Karpas-422 (cell line): ENCODE measurements at regions not wholly inside any gene's neighbourhood (a gene's known extent, or its start where the extent isn't known, plus 50 kb on each side); places are given as distances from the start of the nearest gene placed in this dataset.

Source experiments
- DNase-seq: peaks from one replicate; pipeline ENCODE4 v3.0.0-alpha.2; 2015
- H2AFZ ChIP-seq: fragments of 200-600 bp; sonication (generic); 2 replicates; pipeline ENCODE4 v1.6.1; 2014; ENCODE audit warnings: antibody characterized with exemption, low read length, mixed read lengths
- H3K27ac ChIP-seq: fragments of 200-600 bp; sonication (generic); 2 replicates; pipeline ENCODE4 v1.5.1; 2014; ENCODE audit warnings: mild to moderate bottlenecking, low read length, moderate library complexity
- H3K27me3 ChIP-seq: fragments of 200-600 bp; sonication (generic); 2 replicates; pipeline ENCODE4 v1.6.1; 2014; ENCODE audit warnings: low read length, mixed read lengths
- H3K36me3 ChIP-seq: fragments of 200-600 bp; sonication (generic); 2 replicates; pipeline ENCODE4 v1.6.1; 2014; ENCODE audit warnings: low read length, mixed read lengths; ENCODE audit not compliant: insufficient read depth
- H3K4me1 ChIP-seq: fragments of 200-600 bp; sonication (generic); 2 replicates; pipeline ENCODE4 v1.6.1; 2014; ENCODE audit warnings: mild to moderate bottlenecking, low read length, mixed read lengths
- H3K4me2 ChIP-seq: fragments of 200-600 bp; sonication (generic); 2 replicates; pipeline ENCODE4 v1.6.1; 2014; ENCODE audit warnings: low read length, low read depth, mild to moderate bottlenecking; ENCODE audit not compliant: poor library complexity, severe bottlenecking
- H3K4me3 ChIP-seq: fragments of 200-600 bp; sonication (generic); 2 replicates; pipeline ENCODE4 v1.5.1; 2014; ENCODE audit warnings: mild to moderate bottlenecking, antibody characterized with exemption, low read length, mixed read lengths
- H3K79me2 ChIP-seq: fragments of 200-600 bp; sonication (generic); 2 replicates; pipeline ENCODE4 v1.6.1; 2014; ENCODE audit warnings: mild to moderate bottlenecking, low read length, mixed read lengths
- H3K9ac ChIP-seq: fragments of 200-600 bp; sonication (generic); 2 replicates; pipeline ENCODE4 v1.6.0; 2014; ENCODE audit warnings: low read length
- H3K9me2 ChIP-seq: fragments of 200-600 bp; sonication (generic), shearing (Covaris generic); replicated peaks from 2 replicates; pipeline ENCODE4 v1.6.0; 2014; ENCODE audit warnings: mild to moderate bottlenecking, low read length, moderate library complexity; ENCODE audit not compliant: insufficient read depth
- H3K9me3 ChIP-seq: fragments of 300-700, 200-600 bp; sonication (generic); 2 replicates; pipeline ENCODE4 v1.6.1; 2014; ENCODE audit warnings: low read length, mixed read lengths
- H4K20me1 ChIP-seq: fragments of 200-600 bp; sonication (generic); 2 replicates; pipeline ENCODE4 v1.6.1; 2014; ENCODE audit warnings: mild to moderate bottlenecking, antibody characterized with exemption, low read length, low read depth; ENCODE audit not compliant: insufficient read depth

- Histone ChIP-seq H3K79me2 (no peaks in the 10 kb centered on the region), H2AFZ (no peak overlapping the region), H3K4me1 (no peaks in the 10 kb centered on the region), H4K20me1 (no peaks in the 10 kb centered on the region), H3K9me3 (no peaks in the 10 kb centered on the region), H3K9ac (no peak overlapping the region), H3K4me2 (no peak overlapping the region), H3K36me3 (no peaks in the 10 kb centered on the region), H3K4me3 (no peak overlapping the region), H3K27me3 (no peaks in the 10 kb centered on the region), H3K27ac (no peak overlapping the region), H3K9me2 (no peaks in the 10 kb centered on the region)
- DNase-seq: no peak
Measured at GRCh38 chr5:74576941-74577456, 63.5 kb downstream of the ENC1 start.

- H3K4me2 ChIP-seq: no peak overlapping the region
- no peak overlapping the region for H3K4me3 ChIP-seq
Measured at GRCh38 chr5:74575741-74576538, 64.6 kb downstream of the ENC1 start.

GRCh38 chr5:74570250-74570649 is 70.3 kb downstream of the ENC1 start:
- Histone ChIP-seq H3K27me3 (no peaks in the 10 kb centered on the region), H3K9me3 (no peaks in the 10 kb centered on the region), H3K27ac (no peak overlapping the region), H3K4me1 (no peaks in the 10 kb centered on the region), H3K79me2 (no peaks in the 10 kb centered on the region), H3K36me3 (no peaks in the 10 kb centered on the region), H3K9ac (no peak overlapping the region), H3K9me2 (no peaks in the 10 kb centered on the region), H3K4me2 (no peak overlapping the region), H2AFZ (no peak overlapping the region), H4K20me1 (no peaks in the 10 kb centered on the region), H3K4me3 (no peak overlapping the region)
- no peak for DNase-seq

More at GRCh38 chr5:74575741-74576538, 64.6 kb downstream of the ENC1 start:
- Histone ChIP-seq H3K9me2 (no peaks in the 10 kb centered on the region), H3K9me3 (no peaks in the 10 kb centered on the region), H3K79me2 (no peaks in the 10 kb centered on the region), H3K27ac (no peak overlapping the region), H3K27me3 (no peaks in the 10 kb centered on the region), H2AFZ (no peak overlapping the region), H3K4me1 (no peaks in the 10 kb centered on the region), H4K20me1 (no peaks in the 10 kb centered on the region), H3K36me3 (no peaks in the 10 kb centered on the region), H3K9ac (no peak overlapping the region)
- DNase-seq: no peak

- H2AFZ ChIP-seq: no peak overlapping the region
- no peaks in the 10 kb centered on the region for H3K79me2 ChIP-seq
- H3K27ac ChIP-seq: no peak overlapping the region
- H4K20me1 ChIP-seq: no peaks in the 10 kb centered on the region
- no peak overlapping the region for H3K9ac ChIP-seq
- H3K4me3 ChIP-seq: no peak overlapping the region
- no peaks in the 10 kb centered on the region for H3K4me1 ChIP-seq
- no peaks in the 10 kb centered on the region for H3K9me2 ChIP-seq
- H3K4me2 ChIP-seq: no peak overlapping the region
- H3K27me3 ChIP-seq: no peaks in the 10 kb centered on the region
- no peaks in the 10 kb centered on the region for H3K36me3 ChIP-seq
- H3K9me3 ChIP-seq: no peaks in the 10 kb centered on the region
- DNase-seq: no peak
Measured at GRCh38 chr5:74567411-74567995, 73.0 kb downstream of the ENC1 start.

GRCh38 chr5:74562122-74562521 is 78.4 kb downstream of the ENC1 start:
- no peaks in the 10 kb centered on the region for H3K36me3 ChIP-seq
- no peaks in the 10 kb centered on the region for H3K27me3 ChIP-seq
- no peak for DNase-seq
- no peak overlapping the region for H2AFZ ChIP-seq
- H3K9ac ChIP-seq: no peak overlapping the region
- H3K4me3 ChIP-seq: no peak overlapping the region
- no peak overlapping the region for H3K4me2 ChIP-seq
- no peaks in the 10 kb centered on the region for H4K20me1 ChIP-seq
- no peaks in the 10 kb centered on the region for H3K9me2 ChIP-seq
- H3K4me1 ChIP-seq: no peaks in the 10 kb centered on the region
- no peaks in the 10 kb centered on the region for H3K79me2 ChIP-seq
- no peak overlapping the region for H3K27ac ChIP-seq
- no peaks in the 10 kb centered on the region for H3K9me3 ChIP-seq

- Histone ChIP-seq H3K4me2 (no peak overlapping the region), H3K9ac (no peak overlapping the region), H3K9me2 (no peaks in the 10 kb centered on the region), H3K79me2 (no peaks in the 10 kb centered on the region), H3K4me1 (no peaks in the 10 kb centered on the region), H4K20me1 (no peaks in the 10 kb centered on the region), H3K36me3 (no peaks in the 10 kb centered on the region), H3K9me3 (no peaks in the 10 kb centered on the region), H3K4me3 (no peak overlapping the region), H3K27me3 (no peaks in the 10 kb centered on the region), H3K27ac (no peak overlapping the region), H2AFZ (no peak overlapping the region)
- no peak for DNase-seq
Measured at GRCh38 chr5:74560245-74560644, 80.3 kb downstream of the ENC1 start.

GRCh38 chr5:74556631-74557595 is 83.6 kb downstream of the ENC1 start:
- H3K9me3 ChIP-seq: no peaks in the 10 kb centered on the region
- H3K4me3 ChIP-seq: no peak overlapping the region
- no peaks in the 10 kb centered on the region for H3K79me2 ChIP-seq
- H4K20me1 ChIP-seq: no peaks in the 10 kb centered on the region
- no peak overlapping the region for H3K9ac ChIP-seq
- H3K27me3 ChIP-seq: no peaks in the 10 kb centered on the region
- no peak overlapping the region for H3K27ac ChIP-seq
- no peak overlapping the region for H2AFZ ChIP-seq
- no peaks in the 10 kb centered on the region for H3K4me1 ChIP-seq
- H3K9me2 ChIP-seq: no peaks in the 10 kb centered on the region
- no peak overlapping the region for H3K4me2 ChIP-seq
- no peak for DNase-seq
- no peaks in the 10 kb centered on the region for H3K36me3 ChIP-seq

GRCh38 chr5:74556006-74556405 is 84.5 kb downstream of the ENC1 start:
- no peak overlapping the region for H3K27ac ChIP-seq

More at GRCh38 chr5:74556006-74556405, 84.5 kb downstream of the ENC1 start:
- Histone ChIP-seq H4K20me1 (no peaks in the 10 kb centered on the region), H3K4me2 (no peak overlapping the region), H3K9ac (no peak overlapping the region), H3K9me2 (no peaks in the 10 kb centered on the region), H3K4me1 (no peaks in the 10 kb centered on the region), H3K27me3 (no peaks in the 10 kb centered on the region), H2AFZ (no peak overlapping the region), H3K4me3 (no peak overlapping the region), H3K36me3 (no peaks in the 10 kb centered on the region), H3K9me3 (no peaks in the 10 kb centered on the region), H3K79me2 (no peaks in the 10 kb centered on the region)
- DNase-seq: no peak
